Right lobe of liver (tissue), 4 donors: ENCODE measurements at regions not wholly inside any gene's neighbourhood (a gene's known extent, or its start where the extent isn't known, plus 50 kb on each side); places are given as distances from the start of the nearest gene placed in this dataset.

Experiments used
- CTCF ChIP-seq, 4 donors: fragments of 200-600 bp in 3 of 4; fragments of 450-650 bp in 1 of 4; IDR thresholded peaks; one replicate each; pipeline versions ENCODE4 v1.5.1 to v1.8.0; 2016 to 2022; ENCODE audit warnings: antibody characterized with exemption in 4 of 4, mild to moderate bottlenecking in 2 of 4
- POLR2A ChIP-seq: fragments of 450-650 bp; IDR thresholded peaks from one replicate; pipeline ENCODE4 v1.6.1; 2017; ENCODE audit warnings: antibody characterized with exemption, mild to moderate bottlenecking
- donor health status: DM: no; HTN: no; CAD: no.
- donor health status: DM: no; HTN: no; CAD: no.
- donor health status: DM: no; HTN: yes; CAD: no.

GRCh38 chr2:39834426-39834825, 55.4 kb upstream of the THUMPD2 start:
- TF ChIP-seq CTCF (IDR thresholded peaks at IDR 0.05) (no peak), POLR2A (no peak)
